ENCODE measurements at regions not wholly inside any gene's neighbourhood (a gene's known extent, or its start where the extent isn't known, plus 50 kb on each side); places are given as distances from the start of the nearest gene placed in this dataset.
"Not testable (repeated sequence)": the region's sequence is repeated elsewhere in the genome, so short reads cannot be mapped to it uniquely, and the experiment has no call there.

- no peak for DNase-seq (ENCODE audit: low spot score)
Observed at GRCh38 chr5:130724658-130725057, 440.4 kb downstream of the HINT1 start.

DNA sequence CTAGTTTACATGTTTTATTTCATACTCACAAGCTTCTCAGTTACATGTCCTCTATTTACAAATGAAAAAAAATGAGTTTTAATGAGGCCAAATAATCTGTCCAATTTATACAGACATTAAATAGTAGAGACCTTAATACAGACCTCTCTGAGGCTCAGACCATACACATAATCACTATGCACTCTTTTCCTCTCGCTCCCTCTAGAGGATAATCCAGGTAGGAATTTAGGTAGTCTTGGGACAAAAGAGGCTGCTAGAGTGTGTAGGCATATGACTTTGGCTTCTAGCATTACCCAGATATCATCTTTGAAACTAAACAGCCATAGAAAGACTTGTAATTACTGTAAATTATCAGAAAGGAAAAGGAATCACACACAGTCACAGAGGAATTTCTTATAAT, 444.7 kb downstream of the HINT1 start:
- DNase-seq (ENCODE audit: low spot score) = no peak

DNA sequence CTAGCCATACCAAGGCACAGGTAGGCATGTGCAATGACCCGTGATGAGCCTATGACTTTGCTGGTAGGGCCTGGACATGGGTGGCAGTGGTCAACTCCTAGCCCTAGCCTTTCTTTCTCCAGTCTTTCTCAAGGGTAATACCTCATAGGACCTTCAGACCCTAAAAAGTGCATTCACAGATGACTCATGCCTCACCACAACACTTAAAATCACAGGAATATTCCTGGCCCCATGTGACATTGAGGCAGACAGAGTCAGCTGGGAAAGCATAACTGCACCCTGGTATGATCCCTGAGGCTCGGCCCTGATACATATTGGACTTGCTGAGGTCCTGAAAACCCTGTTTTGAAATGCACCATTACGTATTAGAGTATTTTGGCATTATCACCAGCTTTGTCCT, 449.5 kb downstream of the HINT1 start:
- DNase-seq (ENCODE audit: low spot score) = no peak

DNA sequence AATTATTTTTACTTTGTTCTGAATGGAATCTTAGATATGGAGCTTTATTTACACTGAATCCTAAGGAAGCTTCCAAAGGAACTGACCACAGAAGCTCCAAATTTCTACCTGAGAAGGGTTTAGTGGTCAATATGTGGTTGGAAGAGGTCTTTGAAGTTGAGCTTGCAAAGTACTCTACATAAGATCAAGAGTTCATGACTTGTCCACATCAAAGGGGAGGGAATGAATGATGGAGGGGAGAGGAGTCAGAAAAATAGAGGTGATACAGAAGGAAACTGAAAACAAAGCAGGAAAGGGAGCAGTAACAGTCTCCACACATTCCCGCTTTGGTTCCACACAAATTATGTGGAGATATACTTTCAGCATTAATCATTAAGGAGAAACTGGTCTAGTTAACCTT, 450.9 kb downstream of the HINT1 start:
- no peak for DNase-seq (ENCODE audit: low spot score)

DNA sequence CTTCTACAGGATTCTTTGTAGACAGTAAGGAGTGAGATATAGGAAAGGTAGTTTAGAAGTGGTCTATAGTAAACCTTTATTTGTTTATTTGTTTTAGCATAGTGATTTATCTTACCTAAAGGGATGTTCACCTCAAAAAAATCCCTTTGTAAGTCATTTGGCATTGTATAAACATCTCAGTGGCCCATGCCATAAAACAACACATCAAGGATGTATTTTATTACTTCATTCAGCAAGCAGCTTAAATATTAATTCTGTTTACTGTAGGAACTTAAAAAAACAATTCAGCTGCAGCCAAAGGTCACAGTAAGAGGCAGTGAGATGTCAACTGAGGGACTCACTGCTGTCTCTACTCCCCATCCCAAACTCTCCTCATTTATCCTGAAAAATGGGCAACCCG, 452.7 kb downstream of the HINT1 start:
- no peak for DNase-seq (ENCODE audit: low spot score)

- DNase-seq (ENCODE audit: low spot score) = no peak
Observed at GRCh38 chr5:130710596-130710995, 454.5 kb downstream of the HINT1 start.

DNA sequence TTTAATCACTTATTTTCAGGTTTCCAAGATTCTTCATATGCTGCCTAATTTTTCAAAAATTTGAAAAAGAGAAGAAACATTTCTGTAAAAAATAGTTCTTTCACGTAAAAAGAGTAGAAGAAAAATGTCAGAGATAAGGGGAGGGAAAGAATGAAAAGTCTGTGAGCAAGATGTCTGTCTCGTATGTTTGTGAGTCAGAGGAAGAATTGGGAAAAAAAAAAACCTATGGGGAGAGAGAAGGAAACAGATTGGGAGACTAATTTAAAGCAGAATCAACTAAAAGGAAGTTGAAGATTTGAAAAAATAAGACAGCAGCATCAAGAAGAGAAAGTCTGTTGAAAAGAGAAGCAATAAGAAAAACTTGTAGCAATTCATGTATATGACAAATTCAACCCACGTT, 456.3 kb downstream of the HINT1 start:
- DNase-seq (ENCODE audit: low spot score) = no peak

DNA sequence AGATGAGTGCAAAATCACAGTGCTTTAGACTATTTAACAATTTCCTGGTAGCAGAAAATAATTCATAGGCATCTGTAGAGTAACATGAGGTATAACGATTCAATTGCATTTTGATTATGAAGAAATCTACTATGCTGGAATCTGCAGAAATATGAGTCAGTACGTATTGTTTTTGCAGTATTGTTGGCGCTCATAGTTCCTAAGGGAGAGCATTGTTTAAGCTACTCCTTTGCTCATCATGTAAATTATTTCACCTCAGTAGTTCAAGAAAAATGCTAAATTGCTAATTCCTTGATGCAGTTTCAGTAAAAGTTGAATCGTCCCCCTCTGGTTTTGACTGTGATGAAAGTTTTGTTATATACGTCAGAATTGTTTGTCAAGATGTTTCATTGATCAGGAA, 458.4 kb downstream of the HINT1 start:
- no peak for DNase-seq (ENCODE audit: low spot score)

DNA sequence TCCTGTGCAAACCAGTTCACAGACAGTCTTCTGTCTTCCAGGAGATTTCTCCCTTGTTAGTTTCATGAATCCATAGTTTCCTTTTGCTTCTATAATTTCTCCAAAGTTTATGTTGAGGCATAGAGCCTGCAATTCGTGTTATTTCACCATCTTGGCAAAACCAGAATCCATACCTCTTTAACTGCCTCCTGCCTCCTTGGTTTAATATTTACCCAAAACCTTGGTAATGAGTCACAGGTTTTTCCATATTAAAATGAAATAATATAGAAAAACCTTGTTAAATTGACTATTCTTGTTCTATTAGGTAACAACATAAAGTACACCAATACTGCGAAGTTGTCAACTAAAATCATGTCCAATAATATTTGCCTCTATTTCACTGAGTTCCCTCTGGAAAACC, 459.7 kb downstream of the HINT1 start:
- no peak for DNase-seq (ENCODE audit: low spot score)

GRCh38 chr5:130693509-130693908, 471.5 kb downstream of the HINT1 start:
- DNase-seq (ENCODE audit: low spot score) = no peak

DNA sequence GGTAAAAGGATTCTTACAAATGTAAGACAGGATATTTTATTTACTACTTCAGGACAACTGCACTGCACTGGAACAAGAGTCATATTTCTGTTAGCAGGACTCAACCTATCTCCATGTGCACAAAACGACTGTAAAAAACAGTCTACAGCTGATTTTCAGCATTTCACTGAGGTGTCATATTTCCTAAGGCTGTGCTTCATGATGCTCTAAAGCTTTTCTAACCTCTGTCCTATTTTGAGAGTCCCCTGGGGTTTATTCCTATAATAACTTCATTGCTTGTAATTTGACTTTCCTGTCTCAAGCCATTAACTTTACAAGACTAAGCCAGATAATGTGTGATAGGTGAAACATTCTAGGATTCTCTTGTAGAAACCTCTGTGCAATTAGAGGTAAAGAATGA, 472.3 kb downstream of the HINT1 start:
- no peak for DNase-seq (ENCODE audit: low spot score)

GRCh38 chr5:130689831-130690230, 475.2 kb downstream of the HINT1 start:
- no peak for DNase-seq (ENCODE audit: low spot score)

- no peak for DNase-seq (ENCODE audit: low spot score)
Observed at GRCh38 chr5:130687085-130687733, 477.8 kb downstream of the HINT1 start.

GRCh38 chr5:130678637-130679036, 486.4 kb downstream of the HINT1 start:
- no peak for DNase-seq (ENCODE audit: low spot score)

GRCh38 chr5:130666462-130666861, 498.6 kb downstream of the HINT1 start:
- no peak for DNase-seq (ENCODE audit: low spot score)

DNA sequence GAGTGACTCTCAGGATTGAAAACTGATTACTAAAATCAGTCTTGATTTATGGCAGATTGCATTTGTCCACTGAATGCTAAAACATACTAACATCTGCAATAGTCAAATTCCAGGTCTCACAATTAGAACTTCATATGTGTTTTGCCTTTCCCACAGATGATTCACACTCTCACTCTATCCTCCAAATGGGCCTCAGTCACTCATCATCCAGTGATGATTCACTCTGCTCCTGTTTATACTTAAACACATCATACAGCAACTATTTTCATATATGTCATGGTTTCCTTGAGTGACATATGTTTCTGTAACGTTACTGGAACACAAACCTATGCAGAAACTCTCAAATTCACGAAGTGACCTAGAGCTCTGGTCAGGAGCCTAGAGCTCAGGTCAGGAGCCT, 512.9 kb downstream of the HINT1 start:
- no peak for DNase-seq (ENCODE audit: low spot score)

GRCh38 chr5:130651440-130651839, 513.6 kb downstream of the HINT1 start:
- DNase-seq (ENCODE audit: low spot score) = no peak

GRCh38 chr5:130643321-130643720, 521.7 kb downstream of the HINT1 start:
- no peak for DNase-seq (ENCODE audit: low spot score)

GRCh38 chr5:130642461-130642860, 522.6 kb downstream of the HINT1 start:
- no peak for DNase-seq (ENCODE audit: low spot score)

- no peak for DNase-seq (ENCODE audit: low spot score)
Observed at GRCh38 chr5:130627145-130627544, 537.9 kb downstream of the HINT1 start.

DNA sequence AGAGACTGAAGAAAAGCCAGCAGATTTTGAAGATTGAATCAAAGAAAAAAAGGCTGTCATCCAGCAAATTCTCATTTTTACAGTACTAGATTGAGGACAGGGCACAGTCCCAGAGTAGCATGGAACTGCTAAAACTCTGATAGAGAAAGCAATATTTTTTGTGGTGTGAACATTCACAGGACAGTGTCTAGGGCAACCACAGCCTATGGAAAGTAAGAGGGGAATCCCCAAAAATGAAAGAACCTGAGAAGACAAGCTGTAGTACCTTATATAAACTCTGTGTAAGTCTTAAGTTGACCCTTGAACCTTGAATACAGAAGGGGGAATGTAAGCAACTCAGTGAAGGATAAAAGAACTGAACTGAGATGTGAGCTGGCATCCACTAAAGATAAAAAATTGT, 540.3 kb downstream of the HINT1 start:
- DNase-seq (ENCODE audit: low spot score) = no peak

DNA sequence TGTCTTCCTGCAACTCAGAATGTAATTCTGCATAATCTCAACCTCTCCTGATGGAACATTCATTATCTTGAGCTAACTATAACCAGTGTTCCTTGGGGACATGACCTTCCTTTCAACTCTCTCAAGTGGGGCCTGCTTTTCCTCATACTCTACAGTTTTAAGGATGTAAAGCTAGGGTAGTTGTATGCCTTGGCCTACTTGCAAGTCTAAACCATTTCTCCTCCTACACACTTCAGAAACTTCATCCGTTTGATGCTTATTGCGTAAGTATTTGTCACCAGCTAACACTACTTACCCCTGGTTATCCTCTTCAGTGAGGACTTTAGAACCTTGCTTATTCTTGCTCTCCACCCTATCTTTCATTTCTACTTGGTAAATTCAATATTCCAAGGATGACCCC, 548.9 kb downstream of the HINT1 start:
- DNase-seq (ENCODE audit: low spot score) = no peak

- no peak for DNase-seq (ENCODE audit: low spot score)
Observed at GRCh38 chr5:130605234-130605633, 559.8 kb downstream of the HINT1 start.

DNA sequence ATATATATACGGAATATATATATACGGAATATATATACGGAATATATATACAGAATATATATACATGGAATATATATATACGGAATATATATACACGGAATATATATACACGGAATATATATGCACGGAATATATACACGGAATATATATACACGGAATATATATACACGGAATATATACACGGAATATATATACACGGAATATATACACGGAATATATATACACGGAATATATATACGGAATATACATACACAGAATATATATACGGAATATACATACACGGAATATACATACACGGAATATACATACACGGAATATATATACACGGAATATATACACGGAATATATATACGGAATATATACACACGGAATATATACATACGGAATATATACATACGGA, 568.4 kb downstream of the HINT1 start:
- DNase-seq (ENCODE audit: low spot score) = not testable (repeated sequence)

GRCh38 chr5:130580264-130580663, 584.8 kb downstream of the HINT1 start:
- DNase-seq (ENCODE audit: low spot score) = no peak

Measured in CD4-positive, alpha-beta T cell treated with Interleukin-15 for 4 hours (primary cell).